Gastrocnemius medialis (tissue), 4 donors: ENCODE measurements at regions not wholly inside any gene's neighbourhood (a gene's known extent, or its start where the extent isn't known, plus 50 kb on each side); places are given as distances from the start of the nearest gene placed in this dataset.

Experiments used
- POLR2A ChIP-seq, 2 donors: fragments of 450-650 bp; IDR thresholded peaks; one replicate each; pipeline ENCODE4 v1.6.1; 2017; ENCODE audit warnings: antibody characterized with exemption in 2 of 2, mild to moderate bottlenecking in 2 of 2, moderate library complexity in 2 of 2
- TF ChIP-seq, protein P1 (sequence below), 5 experiments: fragments of 450-650 bp in 3 of 5; fragments of 200-600 bp in 2 of 5; sonication (generic) in 2 of 5; IDR thresholded peaks in 4 of 5; conservative IDR thresholded peaks in 1 of 5; 1 replicate in 4 of 5; 2 replicates in 1 of 5; pipeline ENCODE4 v1.5.1; 2016 to 2019; ENCODE audit warnings: antibody characterized with exemption in 5 of 5, mild to moderate bottlenecking in 3 of 5, moderate library complexity in 3 of 5

DNA sequence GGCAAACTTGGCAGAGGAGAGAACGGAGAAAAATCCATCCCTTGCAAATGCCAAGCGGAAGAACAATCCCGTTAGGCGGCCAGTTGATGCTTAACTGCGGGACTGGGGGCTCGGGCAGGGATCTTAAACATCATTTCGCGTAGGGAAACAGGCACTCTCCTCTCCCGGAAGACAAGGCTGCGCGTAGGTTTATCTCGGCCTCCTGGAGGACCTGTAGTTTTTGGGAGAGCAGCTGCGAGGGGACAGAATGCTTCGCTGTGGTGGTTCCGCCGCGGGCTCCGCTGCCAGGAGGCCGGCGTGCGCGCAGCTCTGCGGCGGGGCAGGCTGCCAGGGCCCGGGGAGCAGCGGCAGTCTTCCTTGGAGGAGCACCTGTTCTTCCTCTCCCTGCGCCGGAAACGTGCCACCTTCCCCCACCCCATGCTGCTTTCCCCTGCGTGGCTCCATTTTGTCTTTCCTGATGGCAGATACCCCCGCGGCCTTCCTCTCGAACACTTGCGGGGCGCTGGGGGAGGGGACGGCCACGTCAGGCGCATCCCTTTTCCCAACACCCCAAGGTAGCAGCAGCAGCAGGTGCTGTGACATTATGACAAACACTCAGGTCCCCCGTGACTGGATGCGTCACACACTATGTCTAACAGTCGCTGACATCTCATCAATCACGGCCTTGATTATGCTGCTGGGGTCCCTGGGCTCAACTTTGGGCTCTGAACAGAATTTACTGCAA lies 230.7 kb upstream of the BTBD3 start:
- TF ChIP-seq, protein P1, sequence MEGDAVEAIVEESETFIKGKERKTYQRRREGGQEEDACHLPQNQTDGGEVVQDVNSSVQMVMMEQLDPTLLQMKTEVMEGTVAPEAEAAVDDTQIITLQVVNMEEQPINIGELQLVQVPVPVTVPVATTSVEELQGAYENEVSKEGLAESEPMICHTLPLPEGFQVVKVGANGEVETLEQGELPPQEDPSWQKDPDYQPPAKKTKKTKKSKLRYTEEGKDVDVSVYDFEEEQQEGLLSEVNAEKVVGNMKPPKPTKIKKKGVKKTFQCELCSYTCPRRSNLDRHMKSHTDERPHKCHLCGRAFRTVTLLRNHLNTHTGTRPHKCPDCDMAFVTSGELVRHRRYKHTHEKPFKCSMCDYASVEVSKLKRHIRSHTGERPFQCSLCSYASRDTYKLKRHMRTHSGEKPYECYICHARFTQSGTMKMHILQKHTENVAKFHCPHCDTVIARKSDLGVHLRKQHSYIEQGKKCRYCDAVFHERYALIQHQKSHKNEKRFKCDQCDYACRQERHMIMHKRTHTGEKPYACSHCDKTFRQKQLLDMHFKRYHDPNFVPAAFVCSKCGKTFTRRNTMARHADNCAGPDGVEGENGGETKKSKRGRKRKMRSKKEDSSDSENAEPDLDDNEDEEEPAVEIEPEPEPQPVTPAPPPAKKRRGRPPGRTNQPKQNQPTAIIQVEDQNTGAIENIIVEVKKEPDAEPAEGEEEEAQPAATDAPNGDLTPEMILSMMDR (IDR thresholded peaks at IDR 0.05 in 4 of 5, conservative IDR thresholded peaks at IDR 0.05 in 1 of 5), result no peak
- TF ChIP-seq POLR2A (IDR thresholded peaks at IDR 0.05), result no peak
